ENCODE measurements at regions not wholly inside any gene's neighbourhood (a gene's known extent, or its start where the extent isn't known, plus 50 kb on each side); places are given as distances from the start of the nearest gene placed in this dataset.
"Not testable (repeated sequence)": the region's sequence is repeated elsewhere in the genome, so short reads cannot be mapped to it uniquely, and the experiment has no call there.

GRCh38 chr5:57715296-57715695, 232.7 kb upstream of the ACTBL2 start:
- no peak overlapping the region for H3K4me3 ChIP-seq (ENCODE audit: low read length)
- DNase-seq (ENCODE audit: low read depth) = no peak
- TF ChIP-seq CTCF (conservative IDR thresholded peaks at IDR 0.05; ENCODE audit: low read depth, low read length) = no peak

- not testable (repeated sequence) for DNase-seq (ENCODE audit: low read depth); H3K4me3 ChIP-seq (ENCODE audit: low read length)
These were observed 230.9 kb upstream of the ACTBL2 start for GRCh38 chr5:57713535-57713934.

- TF ChIP-seq CTCF (conservative IDR thresholded peaks at IDR 0.05; ENCODE audit: low read depth, low read length) = no peak
- no peak for DNase-seq (ENCODE audit: low read depth)
- no peak overlapping the region for H3K4me3 ChIP-seq (ENCODE audit: low read length)
These were observed 229.3 kb upstream of the ACTBL2 start for GRCh38 chr5:57711946-57712345.

GRCh38 chr5:57711471-57711870, 228.9 kb upstream of the ACTBL2 start:
- H3K4me3 ChIP-seq (ENCODE audit: low read length) = no peak overlapping the region
- DNase-seq (ENCODE audit: low read depth) = no peak
- no peak for TF ChIP-seq CTCF (conservative IDR thresholded peaks at IDR 0.05; ENCODE audit: low read depth, low read length)

- DNase-seq (ENCODE audit: low read depth) = no peak
- no peak overlapping the region for H3K4me3 ChIP-seq (ENCODE audit: low read length)
- TF ChIP-seq CTCF (conservative IDR thresholded peaks at IDR 0.05; ENCODE audit: low read depth, low read length) = no peak
These were observed 227.5 kb upstream of the ACTBL2 start for GRCh38 chr5:57710126-57710525.

- DNase-seq (ENCODE audit: low read depth) = no peak
- TF ChIP-seq CTCF (conservative IDR thresholded peaks at IDR 0.05; ENCODE audit: low read depth, low read length) = no peak
- no peak overlapping the region for H3K4me3 ChIP-seq (ENCODE audit: low read length)
These were observed 223.2 kb upstream of the ACTBL2 start for GRCh38 chr5:57705769-57706168.

- DNase-seq (ENCODE audit: low read depth) = no peak
- H3K4me3 ChIP-seq (ENCODE audit: low read length) = no peak overlapping the region
- no peak for TF ChIP-seq CTCF (conservative IDR thresholded peaks at IDR 0.05; ENCODE audit: low read depth, low read length)
These were observed 221.1 kb upstream of the ACTBL2 start for GRCh38 chr5:57703721-57704120.

- no peak for TF ChIP-seq CTCF (conservative IDR thresholded peaks at IDR 0.05; ENCODE audit: low read depth, low read length)
- DNase-seq (ENCODE audit: low read depth) = no peak
- no peak overlapping the region for H3K4me3 ChIP-seq (ENCODE audit: low read length)
These were observed 217.9 kb upstream of the ACTBL2 start for GRCh38 chr5:57700484-57700883.

Data from retinal pigment epithelial cell (primary cell).